Activated T-cell treated with anti-CD3 and anti-CD28 coated beads, Interleukin-2, amount 50 U/mL, for 72 hours (primary cell): ENCODE measurements at regions not wholly inside any gene's neighbourhood (a gene's known extent, or its start where the extent isn't known, plus 50 kb on each side); places are given as distances from the start of the nearest gene placed in this dataset.
"Not testable (repeated sequence)": the region's sequence is repeated elsewhere in the genome, so short reads cannot be mapped to it uniquely, and the experiment has no call there.

Experiments
- ATAC-seq, 2 donors: fragments of 150-1000 bp; cut with Tn5 transposase; replicated peaks in 1 of 2; 2 replicates each; pipeline ENCODE4 v1.10.0; 2021; ENCODE audit warnings: moderate library complexity in 2 of 2, mild to moderate bottlenecking in 1 of 2
- DNase-seq, 2 donors: peaks; one replicate each; pipeline ENCODE4 v3.0.0; 2021 to 2022; ENCODE audit warnings: mixed read lengths in 1 of 2
- H3K27ac Mint-ChIP-seq: one replicate; pipeline ENCODE4 v1.8.0; 2022; ENCODE audit warnings: mild to moderate bottlenecking, moderate library complexity, mixed read lengths
- H3K27me3 Mint-ChIP-seq: one replicate; pipeline ENCODE4 v1.8.0; 2022; ENCODE audit warnings: low read depth, mixed read lengths
- H3K36me3 Mint-ChIP-seq, 2 donors: one replicate each; pipeline ENCODE4 v1.8.0; 2022; ENCODE audit warnings: mixed read lengths in 2 of 2, mild to moderate bottlenecking in 1 of 2; ENCODE audit not compliant: insufficient read depth in 2 of 2
- H3K4me1 Mint-ChIP-seq: one replicate; pipeline ENCODE4 v1.8.0; 2022; ENCODE audit warnings: low read depth, mixed read lengths
- H3K4me3 Mint-ChIP-seq, 2 donors: one replicate each; pipeline ENCODE4 v1.8.0; 2022; ENCODE audit warnings: mild to moderate bottlenecking in 2 of 2, mixed read lengths in 2 of 2, moderate library complexity in 2 of 2
- H3K9me3 Mint-ChIP-seq, 2 donors: one replicate each; pipeline ENCODE4 v1.8.0; 2022; ENCODE audit warnings: mixed read lengths in 2 of 2

GRCh38 chr4:169342906-169343564 is 72.3 kb upstream of the SH3RF1 start:
- no peak for DNase-seq
- no peak for ATAC-seq
- Mint-ChIP-seq H3K27ac (no peak overlapping the region), H3K27me3 (no peaks in the 10 kb centered on the region), H3K9me3 (no peaks in the 10 kb centered on the region), H3K36me3 (no peaks in the 10 kb centered on the region), H3K4me3 (no peak overlapping the region), H3K4me1 (no peaks in the 10 kb centered on the region)

- Mint-ChIP-seq H3K4me1 (no peaks in the 10 kb centered on the region), H3K27me3 (no peaks in the 10 kb centered on the region), H3K36me3 (no peaks in the 10 kb centered on the region), H3K27ac (no peak overlapping the region), H3K4me3 (no peak overlapping the region), H3K9me3 (no peaks in the 10 kb centered on the region)
- ATAC-seq, result no peak
- no peak for DNase-seq
These were observed 71.6 kb upstream of the SH3RF1 start for GRCh38 chr4:169342159-169342860.

GRCh38 chr4:169341490-169341889 is 70.7 kb upstream of the SH3RF1 start:
- H3K27me3 Mint-ChIP-seq, result no peaks in the 10 kb centered on the region
- no peak overlapping the region for H3K4me3 Mint-ChIP-seq
- ATAC-seq (peak in 1 of 2 donors; percentile 33), DNase-seq (no peak)
- no peaks in the 10 kb centered on the region for H3K9me3 Mint-ChIP-seq
- H3K27ac Mint-ChIP-seq, result no peak overlapping the region
- no peaks in the 10 kb centered on the region for H3K36me3 Mint-ChIP-seq
- H3K4me1 Mint-ChIP-seq, result no peaks in the 10 kb centered on the region

GRCh38 chr4:169340834-169341233 is 70.1 kb upstream of the SH3RF1 start:
- Mint-ChIP-seq H3K36me3 (no peaks in the 10 kb centered on the region), H3K4me1 (no peaks in the 10 kb centered on the region), H3K4me3 (no peak overlapping the region), H3K27me3 (no peaks in the 10 kb centered on the region), H3K9me3 (no peaks in the 10 kb centered on the region), H3K27ac (no peak overlapping the region)
- ATAC-seq (no peak), DNase-seq (no peak)

GRCh38 chr4:169338241-169338640 is 67.5 kb upstream of the SH3RF1 start:
- H3K9me3 Mint-ChIP-seq, result no peaks in the 10 kb centered on the region
- no peak overlapping the region for H3K4me3 Mint-ChIP-seq
- DNase-seq, result no peak
- H3K27ac Mint-ChIP-seq, result no peak overlapping the region
- no peaks in the 10 kb centered on the region for H3K4me1 Mint-ChIP-seq
- no peak for ATAC-seq
- H3K36me3 Mint-ChIP-seq, result no peaks in the 10 kb centered on the region
- no peaks in the 10 kb centered on the region for H3K27me3 Mint-ChIP-seq

- no peak overlapping the region for H3K27ac Mint-ChIP-seq
- H3K4me3 Mint-ChIP-seq, result no peak overlapping the region
- no peak for DNase-seq
- no peaks in the 10 kb centered on the region for H3K4me1 Mint-ChIP-seq
- no peaks in the 10 kb centered on the region for H3K27me3 Mint-ChIP-seq
- ATAC-seq, result no peak
- H3K36me3 Mint-ChIP-seq, result no peaks in the 10 kb centered on the region
- H3K9me3 Mint-ChIP-seq, result no peaks in the 10 kb centered on the region
These were observed 66.8 kb upstream of the SH3RF1 start for GRCh38 chr4:169337510-169337909.

- ATAC-seq (no peak), DNase-seq (no peak)
- Mint-ChIP-seq H3K4me1 (no peaks in the 10 kb centered on the region), H3K36me3 (no peaks in the 10 kb centered on the region), H3K27ac (no peak overlapping the region), H3K9me3 (no peaks in the 10 kb centered on the region), H3K27me3 (no peaks in the 10 kb centered on the region), H3K4me3 (no peak overlapping the region)
These were observed 64.6 kb upstream of the SH3RF1 start for GRCh38 chr4:169335331-169335730.

- ATAC-seq (no peak), DNase-seq (no peak)
- Mint-ChIP-seq H3K4me3 (no peak overlapping the region), H3K9me3 (no peaks in the 10 kb centered on the region), H3K27ac (no peak overlapping the region), H3K36me3 (no peaks in the 10 kb centered on the region), H3K4me1 (no peaks in the 10 kb centered on the region), H3K27me3 (no peaks in the 10 kb centered on the region)
These were observed 63.6 kb upstream of the SH3RF1 start for GRCh38 chr4:169334335-169334734.

- Mint-ChIP-seq H3K27me3 (no peaks in the 10 kb centered on the region), H3K4me3 (no peak overlapping the region), H3K36me3 (no peaks in the 10 kb centered on the region), H3K9me3 (no peaks in the 10 kb centered on the region), H3K4me1 (no peaks in the 10 kb centered on the region), H3K27ac (no peak overlapping the region)
- DNase-seq (no peak), ATAC-seq (no peak)
These were observed 62.5 kb upstream of the SH3RF1 start for GRCh38 chr4:169333265-169333664.

GRCh38 chr4:169332583-169332982 is 61.8 kb upstream of the SH3RF1 start:
- Mint-ChIP-seq H3K4me1 (no peaks in the 10 kb centered on the region), H3K4me3 (no peak overlapping the region), H3K27ac (no peak overlapping the region), H3K27me3 (no peaks in the 10 kb centered on the region), H3K36me3 (no peaks in the 10 kb centered on the region), H3K9me3 (no peaks in the 10 kb centered on the region)
- DNase-seq, result no peak
- no peak for ATAC-seq

- H3K36me3 Mint-ChIP-seq, result no peaks in the 10 kb centered on the region
- no peaks in the 10 kb centered on the region for H3K27me3 Mint-ChIP-seq
- H3K27ac Mint-ChIP-seq, result no peak overlapping the region
- no peaks in the 10 kb centered on the region for H3K4me1 Mint-ChIP-seq
- ATAC-seq (no peak), DNase-seq (no peak)
- no peaks in the 10 kb centered on the region for H3K9me3 Mint-ChIP-seq
- no peak overlapping the region for H3K4me3 Mint-ChIP-seq
These were observed 60.1 kb upstream of the SH3RF1 start for GRCh38 chr4:169330811-169331210.

- Mint-ChIP-seq H3K36me3 (no peaks in the 10 kb centered on the region), H3K4me1 (no peaks in the 10 kb centered on the region), H3K27ac (no peak overlapping the region), H3K4me3 (no peak overlapping the region), H3K9me3 (no peaks in the 10 kb centered on the region), H3K27me3 (no peaks in the 10 kb centered on the region)
- DNase-seq (no peak), ATAC-seq (no peak)
These were observed 59.3 kb upstream of the SH3RF1 start for GRCh38 chr4:169330095-169330494.

GRCh38 chr4:169327951-169328350 is 57.2 kb upstream of the SH3RF1 start:
- Mint-ChIP-seq H3K4me3 (no peak overlapping the region), H3K4me1 (no peaks in the 10 kb centered on the region), H3K27ac (no peak overlapping the region), H3K36me3 (no peaks in the 10 kb centered on the region), H3K9me3 (peaks cover 0 to under 1% of the 10 kb centered on the region in 2 donors), H3K27me3 (no peaks in the 10 kb centered on the region)
- DNase-seq (no peak), ATAC-seq (no peak)

GRCh38 chr4:169323925-169324324 is 53.2 kb upstream of the SH3RF1 start:
- not testable (repeated sequence) for H3K4me3 Mint-ChIP-seq, H3K36me3 Mint-ChIP-seq, DNase-seq, H3K4me1 Mint-ChIP-seq, H3K27ac Mint-ChIP-seq, ATAC-seq, H3K27me3 Mint-ChIP-seq, H3K9me3 Mint-ChIP-seq
